Loucy (cell line): ENCODE measurements at regions not wholly inside any gene's neighbourhood (a gene's known extent, or its start where the extent isn't known, plus 50 kb on each side); places are given as distances from the start of the nearest gene placed in this dataset.

ENCODE experiments used
- EZH2phosphoT487 ChIP-seq: fragments of 200-600 bp; IDR thresholded peaks from 2 replicates; pipeline ENCODE4 v1.6.1; 2018; ENCODE audit warnings: antibody characterized with exemption, mild to moderate bottlenecking, moderate library complexity, borderline replicate concordance
- TF ChIP-seq, protein P1 (sequence below): fragments of 200-600 bp; sonication (generic); conservative IDR thresholded peaks from 2 replicates; pipeline ENCODE4 v1.5.1; 2014; ENCODE audit warnings: mild to moderate bottlenecking, antibody characterized with exemption, low read length

DNA sequence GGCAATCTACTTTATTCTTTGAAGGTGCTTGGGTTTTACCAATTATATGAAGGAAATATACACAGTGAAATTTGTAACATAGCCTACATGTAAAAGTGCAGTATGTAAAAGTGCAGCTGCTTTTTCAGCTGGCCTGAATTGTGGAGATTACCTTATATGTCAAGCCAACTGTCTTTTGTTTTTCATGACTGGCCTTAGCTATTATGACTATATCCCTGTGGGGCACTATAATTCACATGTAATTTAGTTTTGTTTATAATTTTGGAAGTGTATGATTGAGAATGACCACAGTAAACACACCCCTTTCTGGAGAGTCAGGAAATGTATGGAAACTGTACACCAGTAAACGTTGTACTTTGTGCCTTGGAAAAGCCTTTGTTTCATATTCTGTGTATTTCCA is 435.0 kb upstream of the STXBP6 start:
- TF ChIP-seq, protein P1, sequence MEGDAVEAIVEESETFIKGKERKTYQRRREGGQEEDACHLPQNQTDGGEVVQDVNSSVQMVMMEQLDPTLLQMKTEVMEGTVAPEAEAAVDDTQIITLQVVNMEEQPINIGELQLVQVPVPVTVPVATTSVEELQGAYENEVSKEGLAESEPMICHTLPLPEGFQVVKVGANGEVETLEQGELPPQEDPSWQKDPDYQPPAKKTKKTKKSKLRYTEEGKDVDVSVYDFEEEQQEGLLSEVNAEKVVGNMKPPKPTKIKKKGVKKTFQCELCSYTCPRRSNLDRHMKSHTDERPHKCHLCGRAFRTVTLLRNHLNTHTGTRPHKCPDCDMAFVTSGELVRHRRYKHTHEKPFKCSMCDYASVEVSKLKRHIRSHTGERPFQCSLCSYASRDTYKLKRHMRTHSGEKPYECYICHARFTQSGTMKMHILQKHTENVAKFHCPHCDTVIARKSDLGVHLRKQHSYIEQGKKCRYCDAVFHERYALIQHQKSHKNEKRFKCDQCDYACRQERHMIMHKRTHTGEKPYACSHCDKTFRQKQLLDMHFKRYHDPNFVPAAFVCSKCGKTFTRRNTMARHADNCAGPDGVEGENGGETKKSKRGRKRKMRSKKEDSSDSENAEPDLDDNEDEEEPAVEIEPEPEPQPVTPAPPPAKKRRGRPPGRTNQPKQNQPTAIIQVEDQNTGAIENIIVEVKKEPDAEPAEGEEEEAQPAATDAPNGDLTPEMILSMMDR: no peak
- TF ChIP-seq EZH2phosphoT487: no peak
